GM23338 (cell line): ENCODE measurements at regions not wholly inside any gene's neighbourhood (a gene's known extent, or its start where the extent isn't known, plus 50 kb on each side); places are given as distances from the start of the nearest gene placed in this dataset.

Experiments used
- ATAC-seq: fragments of 200-7000 bp; cut with Tn5 transposase; 3 replicates; pipeline ENCODE4 v1.9.1; 2020
- DNase-seq: peaks from one replicate; pipeline ENCODE4 v3.0.0-alpha.2; 2015; ENCODE audit warnings: low spot score
- H2AFZ ChIP-seq: fragments of 200-600 bp; sonication (generic); 2 replicates; pipeline ENCODE4 v1.8.0; 2016; ENCODE audit warnings: antibody characterized with exemption, mild to moderate bottlenecking, moderate library complexity
- H3F3A ChIP-seq: fragments of 200-600 bp; sonication (generic); replicated peaks from 2 replicates; pipeline ENCODE4 v1.8.0; 2017; ENCODE audit warnings: antibody characterized with exemption, mixed run types, low read depth
- H3K27ac ChIP-seq: fragments of 200-600 bp; sonication (generic); 2 replicates; pipeline ENCODE4 v1.6.1; 2016; ENCODE audit warnings: low read depth
- H3K27me3 ChIP-seq: fragments of 200-600 bp; sonication (generic); 2 replicates; pipeline ENCODE4 v1.8.0; 2016; ENCODE audit warnings: mild to moderate bottlenecking, mixed run types, moderate library complexity; ENCODE audit not compliant: insufficient read depth
- H3K36me3 ChIP-seq: fragments of 200-600 bp; sonication (generic); 2 replicates; pipeline ENCODE4 v1.8.0; 2016; ENCODE audit warnings: mild to moderate bottlenecking; ENCODE audit not compliant: insufficient read depth
- H3K4me1 ChIP-seq: fragments of 200-600 bp; sonication (generic); 2 replicates; pipeline ENCODE4 v1.8.0; 2016; ENCODE audit warnings: mild to moderate bottlenecking, moderate library complexity; ENCODE audit not compliant: insufficient read depth
- H3K4me2 ChIP-seq: fragments of 200-600 bp; sonication (generic); 2 replicates; pipeline ENCODE4 v1.7.1; 2017; ENCODE audit warnings: mixed run types
- H3K4me3 ChIP-seq: fragments of 200-600 bp; sonication (generic); 2 replicates; pipeline ENCODE4 v1.6.1; 2016; ENCODE audit warnings: mixed run types
- H3K79me2 ChIP-seq: fragments of 200-600 bp; sonication (generic); replicated peaks from 2 replicates; pipeline ENCODE4 v1.8.0; 2017; ENCODE audit warnings: mild to moderate bottlenecking; ENCODE audit not compliant: insufficient read depth
- H3K9me2 ChIP-seq: fragments of 200-600 bp; sonication (generic); 2 replicates; pipeline ENCODE4 v1.8.0; 2017; ENCODE audit not compliant: insufficient read depth
- H4K20me1 ChIP-seq: fragments of 200-600 bp; sonication (generic); replicated peaks from 2 replicates; pipeline ENCODE4 v1.8.0; 2017; ENCODE audit warnings: mild to moderate bottlenecking; ENCODE audit not compliant: insufficient read depth
- H3K27ac Mint-ChIP-seq: 2 replicates; pipeline ENCODE4 v1.8.0; 2020; ENCODE audit warnings: inconsistent platforms, mild to moderate bottlenecking, moderate library complexity, mixed read lengths
- H3K27me3 Mint-ChIP-seq: 3 replicates; pipeline ENCODE4 v1.8.0; 2022; ENCODE audit warnings: low read depth, mild to moderate bottlenecking, moderate library complexity, mixed read lengths, inconsistent platforms; ENCODE audit not compliant: insufficient read depth, poor library complexity
- H3K36me3 Mint-ChIP-seq: 3 replicates; pipeline ENCODE4 v1.8.0; 2021; ENCODE audit warnings: low read depth, mild to moderate bottlenecking, inconsistent platforms, moderate library complexity, mixed read lengths
- H3K4me1 Mint-ChIP-seq: 3 replicates; pipeline ENCODE4 v1.8.0; 2020; ENCODE audit warnings: mild to moderate bottlenecking, inconsistent platforms, mixed read lengths
- H3K4me3 Mint-ChIP-seq: 3 replicates; pipeline ENCODE4 v1.8.0; 2021; ENCODE audit warnings: moderate library complexity, mild to moderate bottlenecking, inconsistent platforms, mixed read lengths
- H3K9me3 Mint-ChIP-seq: 3 replicates; pipeline ENCODE4 v1.8.0; 2020; ENCODE audit warnings: moderate library complexity, mild to moderate bottlenecking, inconsistent platforms, mixed read lengths
- ETS1 ChIP-seq: IDR thresholded peaks from 2 replicates; pipeline ENCODE4 v1.6.1; 2016; ENCODE audit warnings: antibody characterized with exemption
- EZH2 ChIP-seq: fragments of 200-600 bp; sonication (generic); IDR thresholded peaks from one replicate; pipeline ENCODE4 v1.8.0; 2017; ENCODE audit warnings: antibody characterized with exemption, mild to moderate bottlenecking, low read depth; ENCODE audit not compliant: unreplicated experiment
- NANOG ChIP-seq: IDR thresholded peaks from 2 replicates; pipeline ENCODE4 v1.6.1; 2016; ENCODE audit warnings: antibody characterized with exemption, borderline replicate concordance
- POLR2AphosphoS5 ChIP-seq: IDR thresholded peaks from 2 replicates; pipeline ENCODE4 v1.6.1; 2016; ENCODE audit warnings: antibody characterized with exemption, low read depth
- REST ChIP-seq: IDR thresholded peaks from one replicate; pipeline ENCODE4 v1.6.1; 2018; ENCODE audit warnings: antibody characterized with exemption; ENCODE audit not compliant: unreplicated experiment
- STAT1 ChIP-seq: IDR thresholded peaks from one replicate; pipeline ENCODE4 v1.6.1; 2016; ENCODE audit warnings: antibody characterized with exemption; ENCODE audit not compliant: unreplicated experiment
- ZNF462 ChIP-seq: fragments of 250-450 bp; sonication (Bioruptor Pico); IDR thresholded peaks from 2 replicates; pipeline ENCODE4 v1.5.0; 2020; ENCODE audit warnings: mild to moderate bottlenecking, moderate library complexity

GRCh38 chr2:195160963-195161362 is 496.1 kb upstream of the SLC39A10 start:
- Histone ChIP-seq H2AFZ (no peak overlapping the region), H3K9me2 (no peaks in the 10 kb centered on the region; the same call in 1 of the 2 replicates), H3K36me3 (no peaks in the 10 kb centered on the region), H3K27me3 (no peaks in the 10 kb centered on the region), H3K79me2 (no peaks in the 10 kb centered on the region), H4K20me1 (no peaks in the 10 kb centered on the region), H3K4me3 (no peak overlapping the region), H3K4me1 (no peaks in the 10 kb centered on the region), H3K27ac (no peak overlapping the region), H3K4me2 (no peak overlapping the region), H3F3A (no peaks in the 10 kb centered on the region)
- Mint-ChIP-seq H3K27ac (no peak overlapping the region), H3K4me3 (no peak overlapping the region), H3K9me3 (no peaks in the 10 kb centered on the region), H3K4me1 (no peaks in the 10 kb centered on the region), H3K36me3 (no peaks in the 10 kb centered on the region), H3K27me3 (no peaks in the 10 kb centered on the region)
- no peak for TF ChIP-seq STAT1
- TF ChIP-seq REST, result no peak
- no peak for TF ChIP-seq EZH2
- DNase-seq (no peak), ATAC-seq (no peak)

GRCh38 chr2:195151711-195152110 is 505.3 kb upstream of the SLC39A10 start:
- H3K27ac ChIP-seq, result no peak overlapping the region
- no peak overlapping the region for H2AFZ ChIP-seq
- Mint-ChIP-seq H3K27me3 (no peaks in the 10 kb centered on the region), H3K4me1 (no peaks in the 10 kb centered on the region), H3K36me3 (no peaks in the 10 kb centered on the region), H3K4me3 (no peak overlapping the region), H3K27ac (no peak overlapping the region), H3K9me3 (no peaks in the 10 kb centered on the region)
- H3K27me3 ChIP-seq, result no peaks in the 10 kb centered on the region
- no peaks in the 10 kb centered on the region for H3K4me1 ChIP-seq
- H3K9me2 ChIP-seq, result no peaks in the 10 kb centered on the region
- H3K79me2 ChIP-seq, result no peaks in the 10 kb centered on the region
- no peak overlapping the region for H3K4me3 ChIP-seq
- H4K20me1 ChIP-seq, result no peaks in the 10 kb centered on the region
- no peak overlapping the region for H3K4me2 ChIP-seq
- no peaks in the 10 kb centered on the region for H3K36me3 ChIP-seq
- no peak for ATAC-seq
- TF ChIP-seq EZH2, result no peak
- no peak for TF ChIP-seq NANOG
- no peak for DNase-seq
- no peaks in the 10 kb centered on the region for H3F3A ChIP-seq

- H3K27me3 Mint-ChIP-seq, result no peaks in the 10 kb centered on the region
- Histone ChIP-seq H3K79me2 (no peaks in the 10 kb centered on the region), H3K4me1 (no peaks in the 10 kb centered on the region), H3K36me3 (no peaks in the 10 kb centered on the region), H3K27ac (no peak overlapping the region), H2AFZ (no peak overlapping the region), H4K20me1 (no peaks in the 10 kb centered on the region), H3K9me2 (no peaks in the 10 kb centered on the region), H3K4me2 (no peak overlapping the region), H3F3A (no peaks in the 10 kb centered on the region), H3K27me3 (no peaks in the 10 kb centered on the region), H3K4me3 (no peak overlapping the region)
- DNase-seq (no peak), ATAC-seq (no peak)
- H3K36me3 Mint-ChIP-seq, result no peaks in the 10 kb centered on the region
- H3K4me3 Mint-ChIP-seq, result no peak overlapping the region
- no peaks in the 10 kb centered on the region for H3K4me1 Mint-ChIP-seq
- no peaks in the 10 kb centered on the region for H3K9me3 Mint-ChIP-seq
- H3K27ac Mint-ChIP-seq, result no peak overlapping the region
- TF ChIP-seq STAT1 (no peak), ZNF462 (CRISPR knock-in tag) (no peak), ETS1 (no peak), POLR2AphosphoS5 (no peak)
These were observed 506.2 kb upstream of the SLC39A10 start for GRCh38 chr2:195150819-195151218.
